NCI-H510A treated with DMSO at 0.1 percent for 48 hours (cell line): ENCODE measurements at regions not wholly inside any gene's neighbourhood (a gene's known extent, or its start where the extent isn't known, plus 50 kb on each side); places are given as distances from the start of the nearest gene placed in this dataset.

ENCODE experiments used
- DNase-seq: peaks from one replicate; lab custom pipeline; 2025; lab: John Stamatoyannopoulos, UW

- no peak for DNase-seq
Measured at GRCh38 chr2:203813684-203814083, 53.9 kb upstream of the CTLA4 start.

- DNase-seq = peak; percentile 80
Measured at GRCh38 chr2:203814661-203815540, 52.7 kb upstream of the CTLA4 start.

GRCh38 chr2:203815541-203815898, 52.1 kb upstream of the CTLA4 start:
- no peak for DNase-seq

GRCh38 chr2:203817147-203817546, 50.4 kb upstream of the CTLA4 start:
- no peak for DNase-seq
